Central memory CD8-positive, alpha-beta T cell (primary cell): ENCODE measurements at regions not wholly inside any gene's neighbourhood (a gene's known extent, or its start where the extent isn't known, plus 50 kb on each side); places are given as distances from the start of the nearest gene placed in this dataset.
"Not testable (repeated sequence)": the region's sequence is repeated elsewhere in the genome, so short reads cannot be mapped to it uniquely, and the experiment has no call there.

Experiments
- ATAC-seq: fragments of 150-1000 bp; cut with Tn5 transposase; replicated peaks from 2 replicates; pipeline ENCODE4 v1.10.0; 2022; ENCODE audit warnings: mild to moderate bottlenecking, moderate FRiP score, moderate number of reproducible peaks; ENCODE audit not compliant: poor library complexity, severe bottlenecking; ENCODE audit errors: extremely low read depth
- DNase-seq, 2 donors: peaks; one replicate each; pipeline ENCODE4 v3.0.0; 2021; ENCODE audit warnings: low spot score in 2 of 2
- H3K27ac Mint-ChIP-seq: one replicate; pipeline ENCODE4 v1.8.0; 2022; ENCODE audit warnings: low read depth, mild to moderate bottlenecking, moderate library complexity, mixed read lengths
- H3K27me3 Mint-ChIP-seq: one replicate; pipeline ENCODE4 v1.8.0; 2022; ENCODE audit warnings: mixed read lengths
- H3K36me3 Mint-ChIP-seq: one replicate; pipeline ENCODE4 v1.8.0; 2022; ENCODE audit warnings: mild to moderate bottlenecking, moderate library complexity, mixed read lengths; ENCODE audit not compliant: insufficient read depth
- H3K4me1 Mint-ChIP-seq: one replicate; pipeline ENCODE4 v1.8.0; 2022; ENCODE audit warnings: mixed read lengths
- H3K4me3 Mint-ChIP-seq: one replicate; pipeline ENCODE4 v1.8.0; 2022; ENCODE audit warnings: mild to moderate bottlenecking, moderate library complexity, mixed read lengths
- H3K9me3 Mint-ChIP-seq: one replicate; pipeline ENCODE4 v1.8.0; 2022; ENCODE audit warnings: mixed read lengths

DNA sequence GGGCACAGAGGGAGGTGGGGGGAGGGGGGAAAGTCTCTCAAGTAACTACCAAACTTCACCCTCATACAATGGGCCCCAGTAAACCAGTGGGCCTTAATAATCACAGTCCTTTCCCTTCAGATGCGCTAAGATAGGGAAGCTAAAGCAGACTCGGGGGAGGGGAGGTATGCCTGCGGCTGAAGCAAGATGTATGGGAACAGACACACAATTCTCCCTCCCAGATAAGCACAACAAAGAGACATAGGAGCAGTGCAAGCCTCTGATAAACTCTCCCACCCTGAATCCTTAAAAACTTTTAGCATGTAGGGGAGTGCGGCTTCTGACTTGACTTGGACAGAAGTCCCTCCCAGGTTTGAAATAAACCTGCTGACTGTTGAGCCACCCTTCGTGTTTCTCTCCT lies 54.7 kb downstream of the PROP1 start:
- ATAC-seq, DNase-seq, H3K9me3 Mint-ChIP-seq, H3K4me3 Mint-ChIP-seq, H3K27me3 Mint-ChIP-seq, H3K36me3 Mint-ChIP-seq, H3K4me1 Mint-ChIP-seq, H3K27ac Mint-ChIP-seq: not testable (repeated sequence)

- H3K36me3 Mint-ChIP-seq, H3K4me1 Mint-ChIP-seq, H3K27ac Mint-ChIP-seq, DNase-seq, H3K27me3 Mint-ChIP-seq, H3K9me3 Mint-ChIP-seq: not testable (repeated sequence)
- peak overlapping the region; percentile 57 for H3K4me3 Mint-ChIP-seq
- ATAC-seq, result peak; percentile 31
These were observed 56.5 kb downstream of the PROP1 start for GRCh38 chr5:177939246-177940171.

DNA sequence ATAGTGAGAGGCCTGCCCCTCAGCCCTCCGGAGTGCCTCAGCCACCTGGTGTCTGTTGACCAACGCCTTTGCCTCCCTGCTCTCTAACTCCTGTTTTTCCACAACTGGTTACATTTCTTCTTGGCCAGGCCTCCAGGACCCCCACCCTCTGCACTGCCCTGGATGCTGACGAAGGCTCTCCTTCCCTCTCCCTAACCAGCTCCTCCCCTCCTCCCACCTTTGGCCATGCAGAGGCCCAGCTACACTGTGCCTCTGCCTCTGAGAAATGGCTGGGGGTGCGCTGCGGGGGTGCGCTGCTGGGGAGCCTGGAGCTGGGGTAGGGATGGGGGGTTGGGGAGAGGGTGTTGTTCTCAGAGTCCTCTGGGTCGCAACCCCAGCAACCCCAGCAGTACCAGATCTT lies 57.3 kb downstream of the PROP1 start:
- H3K4me1 Mint-ChIP-seq, DNase-seq, H3K27me3 Mint-ChIP-seq, H3K36me3 Mint-ChIP-seq, H3K27ac Mint-ChIP-seq, ATAC-seq, H3K9me3 Mint-ChIP-seq: not testable (repeated sequence)
- peak overlapping the region; percentile 57 for H3K4me3 Mint-ChIP-seq

DNA sequence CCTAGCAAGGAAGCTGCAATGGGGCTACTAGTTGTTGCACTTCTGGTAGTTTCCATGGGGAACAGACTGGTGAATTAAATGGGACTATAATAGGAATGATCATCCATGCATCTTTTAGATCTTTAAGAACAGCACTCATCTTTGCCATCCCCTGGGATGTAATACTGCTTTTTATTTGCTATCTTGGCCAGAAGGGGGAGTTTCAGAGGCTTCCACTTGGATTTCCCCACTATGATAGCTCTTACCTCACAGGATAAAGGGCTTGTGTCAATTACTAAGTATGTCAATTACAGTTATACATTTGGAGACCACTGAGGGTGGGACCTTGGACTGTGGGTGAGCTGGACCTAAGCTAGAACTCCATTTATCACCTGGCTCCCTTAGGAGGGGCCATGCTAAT lies 61.8 kb downstream of the PROP1 start:
- not testable (repeated sequence) for H3K36me3 Mint-ChIP-seq, H3K9me3 Mint-ChIP-seq, ATAC-seq, H3K27me3 Mint-ChIP-seq, H3K4me3 Mint-ChIP-seq, DNase-seq, H3K27ac Mint-ChIP-seq, H3K4me1 Mint-ChIP-seq

DNA sequence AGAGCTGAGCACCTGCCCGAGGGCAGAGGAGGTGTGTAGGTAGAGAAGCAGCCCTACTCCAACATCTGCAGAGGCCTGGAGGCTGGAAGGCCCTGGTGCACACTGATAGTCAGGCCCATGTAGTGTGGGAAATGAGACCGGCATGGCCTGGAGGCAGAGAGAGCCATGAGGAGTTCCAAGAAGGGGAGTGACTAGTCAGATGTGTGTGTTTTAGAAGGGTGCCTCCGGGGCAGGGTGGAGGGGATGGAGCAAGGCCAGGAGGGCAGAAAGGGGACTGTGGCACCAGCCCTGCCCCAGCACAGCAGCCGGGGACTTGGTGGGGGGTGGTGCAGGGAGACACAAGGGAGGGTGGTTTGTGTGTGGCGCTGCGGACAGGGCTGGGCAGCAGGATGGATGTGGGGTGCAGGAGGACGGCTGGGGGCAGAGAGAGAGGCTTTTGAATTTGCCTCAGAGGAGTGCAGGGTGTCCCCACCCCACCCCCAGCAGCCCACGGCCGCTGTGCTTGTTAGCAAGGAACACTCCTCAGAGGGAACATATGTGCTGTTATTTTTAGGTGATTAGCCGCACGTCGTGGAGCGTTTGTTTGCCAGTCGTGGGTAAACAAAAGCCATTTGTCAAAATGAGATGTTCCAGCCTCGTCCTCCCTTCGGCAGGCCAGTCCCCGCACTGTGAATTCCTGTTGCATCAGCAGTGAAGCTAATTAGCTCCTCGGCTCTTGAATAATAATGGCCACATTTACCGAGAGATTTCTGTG lies 65.6 kb downstream of the PROP1 start:
- H3K9me3 Mint-ChIP-seq, H3K27me3 Mint-ChIP-seq, DNase-seq, H3K27ac Mint-ChIP-seq, H3K36me3 Mint-ChIP-seq, H3K4me1 Mint-ChIP-seq, ATAC-seq, H3K4me3 Mint-ChIP-seq: not testable (repeated sequence)

DNA sequence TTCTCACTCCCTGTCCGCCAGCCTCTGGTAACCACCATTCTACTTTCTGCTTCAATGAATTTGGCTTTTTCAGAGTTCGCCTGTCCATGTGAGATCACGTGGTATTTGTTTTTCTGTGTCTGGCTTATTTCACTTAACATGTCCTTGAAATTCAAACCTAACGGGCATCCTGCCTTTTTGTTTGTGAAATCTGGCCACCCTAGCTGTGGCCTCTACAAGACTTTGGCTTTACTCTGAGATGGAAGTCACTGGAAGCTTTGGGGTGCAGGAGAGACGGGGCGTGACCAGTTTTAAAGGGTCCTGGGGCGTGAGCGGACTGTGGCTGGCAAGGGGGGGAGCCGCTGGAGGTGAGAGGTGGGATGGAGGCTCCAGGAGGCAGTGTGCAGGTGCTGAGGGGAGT lies 66.4 kb downstream of the PROP1 start:
- not testable (repeated sequence) for ATAC-seq, H3K27me3 Mint-ChIP-seq, H3K36me3 Mint-ChIP-seq, H3K4me3 Mint-ChIP-seq, DNase-seq, H3K27ac Mint-ChIP-seq, H3K4me1 Mint-ChIP-seq, H3K9me3 Mint-ChIP-seq

DNA sequence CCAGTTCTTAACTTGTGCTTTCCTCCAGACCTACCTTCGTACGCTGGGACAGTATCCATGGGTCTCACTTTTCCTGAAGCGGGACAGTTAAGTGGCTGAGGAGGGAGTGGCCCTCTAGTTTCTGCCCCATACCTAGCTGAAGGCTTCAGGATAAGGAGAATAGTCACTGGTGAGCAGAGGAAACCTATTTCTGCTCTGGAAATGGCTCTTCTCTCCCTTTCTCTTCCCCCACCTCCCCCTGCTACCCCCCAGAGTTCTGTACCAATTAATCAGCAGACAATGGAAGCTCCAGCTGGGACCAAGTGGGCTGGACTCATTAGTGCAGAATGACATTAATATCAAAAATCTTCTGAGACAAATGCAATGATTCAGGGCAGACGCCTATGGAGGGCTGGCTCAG lies 68.5 kb downstream of the PROP1 start:
- not testable (repeated sequence) for H3K9me3 Mint-ChIP-seq, H3K27me3 Mint-ChIP-seq, DNase-seq, H3K4me1 Mint-ChIP-seq, H3K27ac Mint-ChIP-seq, H3K4me3 Mint-ChIP-seq, ATAC-seq, H3K36me3 Mint-ChIP-seq

- H3K36me3 Mint-ChIP-seq, H3K4me3 Mint-ChIP-seq, ATAC-seq, H3K27me3 Mint-ChIP-seq, H3K4me1 Mint-ChIP-seq, DNase-seq, H3K27ac Mint-ChIP-seq, H3K9me3 Mint-ChIP-seq: not testable (repeated sequence)
These were observed 71.5 kb downstream of the PROP1 start for GRCh38 chr5:177924577-177924976.

- DNase-seq, H3K9me3 Mint-ChIP-seq, H3K4me3 Mint-ChIP-seq, H3K4me1 Mint-ChIP-seq, H3K27me3 Mint-ChIP-seq, H3K27ac Mint-ChIP-seq, ATAC-seq, H3K36me3 Mint-ChIP-seq: not testable (repeated sequence)
These were observed 72.2 kb downstream of the PROP1 start for GRCh38 chr5:177923837-177924236.

- ATAC-seq, result peak; percentile 72
- H3K27ac Mint-ChIP-seq, result not testable (repeated sequence)
These were observed 72.9 kb downstream of the PROP1 start for GRCh38 chr5:177923189-177923588.

DNA sequence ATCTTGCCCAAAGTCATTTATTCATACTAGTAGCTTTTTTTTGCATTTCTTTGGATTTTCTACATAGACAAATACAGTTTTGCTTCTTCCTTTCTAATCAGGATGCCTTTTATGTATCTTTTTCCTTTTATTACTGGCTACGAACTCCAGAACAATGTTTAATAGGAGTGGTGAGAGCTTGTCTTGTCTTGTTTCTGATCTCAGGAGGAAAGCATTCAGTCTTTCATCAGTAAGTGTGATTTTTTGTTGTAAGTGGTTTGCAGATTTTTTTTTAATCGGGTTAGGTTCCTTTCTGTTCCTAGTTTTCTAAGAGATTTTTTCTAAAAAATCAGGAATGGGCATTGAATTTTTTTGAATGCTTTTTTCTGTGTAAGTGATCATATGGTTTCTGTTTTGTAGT lies 86.8 kb downstream of the PROP1 start:
- DNase-seq, H3K4me1 Mint-ChIP-seq, H3K4me3 Mint-ChIP-seq, H3K27ac Mint-ChIP-seq, H3K36me3 Mint-ChIP-seq, ATAC-seq, H3K27me3 Mint-ChIP-seq, H3K9me3 Mint-ChIP-seq: not testable (repeated sequence)

More at GRCh38 chr5:177923189-177923588, 72.9 kb downstream of the PROP1 start:
- H3K4me3 Mint-ChIP-seq, H3K4me1 Mint-ChIP-seq, H3K36me3 Mint-ChIP-seq, H3K27me3 Mint-ChIP-seq, DNase-seq, H3K9me3 Mint-ChIP-seq: not testable (repeated sequence)

DNA sequence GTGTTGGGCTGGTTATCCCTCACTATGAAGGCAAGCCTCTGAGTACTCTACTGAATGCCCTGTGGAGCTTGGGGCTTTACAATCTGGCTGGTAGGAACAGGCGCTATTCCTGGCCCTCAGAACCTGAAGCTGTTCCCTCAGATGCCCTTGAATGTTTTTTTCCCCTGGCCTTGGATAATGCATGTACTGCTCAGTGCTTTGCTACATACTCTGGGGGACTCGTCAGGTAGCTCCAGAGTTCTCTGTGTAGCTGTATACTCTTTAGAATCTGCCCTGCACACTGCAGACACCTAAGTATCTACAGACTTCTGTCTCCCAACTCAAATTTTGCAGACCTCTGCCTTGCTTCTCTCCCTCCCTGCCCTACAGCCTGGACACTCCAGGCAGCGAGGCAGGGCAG lies 93.2 kb downstream of the PROP1 start:
- ATAC-seq, H3K9me3 Mint-ChIP-seq, H3K4me1 Mint-ChIP-seq, DNase-seq, H3K36me3 Mint-ChIP-seq, H3K27ac Mint-ChIP-seq, H3K4me3 Mint-ChIP-seq, H3K27me3 Mint-ChIP-seq: not testable (repeated sequence)

- not testable (repeated sequence) for DNase-seq
These were observed 96.0 kb downstream of the PROP1 start for GRCh38 chr5:177900066-177900465.

More at GRCh38 chr5:177900066-177900465, 96.0 kb downstream of the PROP1 start:
- not testable (repeated sequence) for H3K9me3 Mint-ChIP-seq, H3K36me3 Mint-ChIP-seq, H3K4me3 Mint-ChIP-seq, ATAC-seq, H3K4me1 Mint-ChIP-seq, H3K27ac Mint-ChIP-seq, H3K27me3 Mint-ChIP-seq
